KBM-7 (cell line): ENCODE measurements at regions not wholly inside any gene's neighbourhood (a gene's known extent, or its start where the extent isn't known, plus 50 kb on each side); places are given as distances from the start of the nearest gene placed in this dataset.
"Not testable (repeated sequence)": the region's sequence is repeated elsewhere in the genome, so short reads cannot be mapped to it uniquely, and the experiment has no call there.

ENCODE experiments used
- DNase-seq: peaks from one replicate; pipeline ENCODE4 v3.0.0-alpha.2; 2015
- in situ Hi-C: fragments of 300-500 bp; cut with MboI; formaldehyde crosslinking; loops from 2 replicates; pipeline ENCODE4 v1.14.3; 2020; ENCODE audit warnings: low sequenced_read_pairs, low pct_unique_long_range_greater_than_20kb, mixed read lengths

DNA sequence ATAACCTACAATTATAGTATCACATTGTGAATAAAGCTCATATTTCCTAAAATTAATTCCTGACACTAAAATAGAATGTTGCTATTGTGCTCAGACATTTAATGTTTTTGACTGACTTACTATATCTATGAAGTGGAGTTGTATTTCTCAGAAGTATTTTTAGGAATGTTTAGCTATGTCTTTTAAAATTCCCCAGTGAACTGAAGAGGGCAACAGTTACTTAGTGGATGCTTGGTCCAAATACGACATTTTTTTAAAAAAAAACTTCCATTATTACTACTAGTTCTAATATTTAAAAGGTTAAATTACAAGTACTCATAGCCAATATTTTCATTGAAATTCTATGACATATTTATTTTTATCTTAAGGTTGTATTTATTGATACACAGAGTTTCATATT is 460.2 kb downstream of the COL12A1 start:
- DNase-seq: no peak
- in situ Hi-C loops: no loop called here

DNA sequence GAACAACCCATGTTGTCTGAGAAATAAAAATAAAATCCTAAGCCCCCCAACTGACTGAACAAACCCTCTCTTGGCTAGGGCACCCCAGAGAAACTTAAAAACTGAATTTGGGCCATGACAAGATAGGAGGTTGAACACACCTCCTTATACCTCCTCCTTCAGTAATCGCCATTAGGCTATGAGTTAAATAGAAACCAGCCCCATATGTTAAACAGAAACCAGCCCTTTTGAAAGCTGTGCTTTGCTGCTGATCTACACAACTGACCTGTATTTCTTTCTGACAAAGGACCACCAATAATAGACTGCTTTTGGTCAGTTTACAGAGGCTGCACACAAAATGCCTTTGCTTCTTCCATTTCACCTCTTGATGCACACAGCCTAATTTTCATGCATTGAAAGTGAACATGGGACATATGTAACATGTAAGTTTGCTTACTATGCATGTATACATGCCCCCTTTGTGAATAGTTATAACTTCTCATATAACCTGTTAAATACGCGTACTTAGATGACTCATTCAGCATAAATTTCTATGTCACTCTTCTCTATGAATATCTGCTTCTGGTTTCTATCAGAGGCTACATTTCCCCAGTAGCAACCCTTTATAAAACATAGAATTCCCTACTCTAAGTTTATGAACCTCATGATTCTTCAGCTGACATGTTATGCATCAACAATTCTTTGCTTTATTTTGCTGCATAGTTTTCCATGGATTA is 462.9 kb downstream of the COL12A1 start:
- DNase-seq: no peak
- in situ Hi-C loops: no loop called here

- in situ Hi-C loops: no loop called here
- no peak for DNase-seq
These were observed 464.2 kb downstream of the COL12A1 start for GRCh38 chr6:74741646-74742045.

- DNase-seq: no peak
- in situ Hi-C loops: no loop called here
These were observed 470.5 kb downstream of the COL12A1 start for GRCh38 chr6:74735304-74735703.

GRCh38 chr6:74734901-74735300 is 471.0 kb downstream of the COL12A1 start:
- in situ Hi-C loops: no loop called here
- no peak for DNase-seq

GRCh38 chr6:74733830-74734620 is 471.8 kb downstream of the COL12A1 start:
- DNase-seq: no peak
- in situ Hi-C loops: no loop called here

GRCh38 chr6:74731931-74732330 is 473.9 kb downstream of the COL12A1 start:
- in situ Hi-C loops: no loop called here
- DNase-seq: no peak

- DNase-seq: no peak
- in situ Hi-C loops: no loop called here
These were observed 474.6 kb downstream of the COL12A1 start for GRCh38 chr6:74731204-74731603.

DNA sequence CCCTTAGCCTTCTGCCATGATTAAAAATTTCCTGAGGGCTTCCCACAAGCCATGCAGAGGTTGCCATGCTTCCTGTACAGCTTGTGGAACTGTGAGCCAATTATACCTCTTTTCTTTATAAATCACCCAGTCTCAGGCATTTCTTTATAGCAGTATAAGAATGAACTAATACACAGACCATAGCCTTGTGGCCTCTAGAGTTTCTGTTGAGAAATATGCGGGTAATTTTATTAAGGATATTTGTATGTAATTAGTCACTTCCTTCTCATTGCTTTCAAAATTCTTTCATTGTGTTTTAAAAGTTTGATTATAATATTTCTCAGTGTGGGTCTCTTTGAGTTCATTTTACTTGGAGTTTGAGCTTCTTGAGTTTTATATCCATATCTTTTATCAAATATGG is 484.9 kb downstream of the COL12A1 start:
- no peak for DNase-seq
- in situ Hi-C loops: no loop called here

- in situ Hi-C loops: no loop called here
- DNase-seq: no peak
These were observed 488.3 kb downstream of the COL12A1 start for GRCh38 chr6:74717591-74717990.

DNA sequence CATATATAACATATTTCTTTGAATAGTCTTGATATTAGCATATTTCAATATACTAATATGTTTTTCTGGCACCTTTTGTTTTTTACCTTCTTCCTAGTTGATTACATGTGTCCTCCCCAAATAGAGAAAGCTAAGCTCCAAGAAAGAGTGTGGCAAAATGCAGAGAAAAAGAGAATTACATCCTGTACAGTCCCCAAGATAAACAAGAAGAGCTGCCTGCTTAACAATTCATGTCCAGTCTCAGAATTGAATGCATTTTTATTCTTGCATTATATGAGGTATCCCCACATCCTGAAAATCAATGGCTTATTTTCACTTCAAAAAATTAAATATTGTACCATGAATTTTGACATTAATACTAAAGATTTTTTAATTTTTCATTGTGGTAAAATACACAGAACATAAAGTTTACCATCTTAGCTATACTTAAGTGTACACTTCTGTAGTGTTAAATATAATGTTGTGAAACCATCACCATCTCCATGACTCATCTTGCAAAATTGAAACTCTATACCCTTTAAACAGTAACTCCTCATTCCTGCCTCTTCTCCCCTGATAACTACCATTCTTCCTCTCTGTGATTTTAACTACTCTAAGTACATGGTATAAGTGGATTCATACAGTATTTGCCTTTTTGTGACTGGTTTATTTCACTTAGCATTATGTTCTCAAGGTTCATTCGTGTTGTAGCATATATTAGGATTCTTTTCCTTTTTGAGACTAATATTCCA is 490.3 kb downstream of the COL12A1 start:
- no peak for DNase-seq
- in situ Hi-C loops: no loop called here

GRCh38 chr6:74713941-74714340 is 491.9 kb downstream of the COL12A1 start:
- DNase-seq: no peak
- in situ Hi-C loops: no loop called here

DNA sequence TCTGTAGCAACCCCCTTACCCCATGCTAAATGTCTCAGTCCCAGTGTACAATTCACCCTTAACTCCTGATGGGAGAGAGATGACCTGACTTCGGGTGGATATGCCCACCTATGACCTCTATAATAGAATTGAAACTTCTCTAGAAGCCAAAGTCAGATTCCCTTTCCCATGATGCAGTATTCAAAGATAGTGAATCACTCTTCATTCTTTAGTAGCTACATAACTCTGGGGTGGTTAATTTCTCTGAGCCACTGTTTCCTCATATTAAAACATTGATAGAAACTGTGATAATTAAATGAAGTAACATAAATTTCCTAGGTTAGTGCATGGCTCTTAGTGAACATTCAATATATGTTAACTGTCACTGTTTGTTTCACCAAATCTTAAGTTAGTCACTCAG is 500.4 kb downstream of the COL12A1 start:
- in situ Hi-C loops: no loop called here
- no peak for DNase-seq

DNA sequence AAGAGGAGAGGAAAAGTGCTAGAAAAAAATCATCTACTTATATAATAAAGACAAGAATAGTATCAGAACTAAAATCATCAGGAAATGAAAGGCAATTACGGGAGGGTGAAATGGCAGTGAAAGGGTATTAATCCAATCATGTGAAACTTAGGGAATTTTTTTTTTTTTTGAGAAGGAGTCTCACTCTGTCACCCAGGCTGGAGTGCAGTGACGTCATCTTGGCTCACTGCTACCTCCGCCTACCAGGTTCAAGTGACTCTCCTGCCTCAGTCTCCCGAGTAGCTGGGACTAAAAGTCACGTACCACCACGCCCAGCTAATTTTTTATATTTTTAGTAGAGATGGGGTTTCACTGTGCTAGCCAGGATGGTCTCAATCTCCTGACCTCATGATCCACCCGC is 501.3 kb downstream of the COL12A1 start:
- in situ Hi-C loops: not testable (repeated sequence)

DNA sequence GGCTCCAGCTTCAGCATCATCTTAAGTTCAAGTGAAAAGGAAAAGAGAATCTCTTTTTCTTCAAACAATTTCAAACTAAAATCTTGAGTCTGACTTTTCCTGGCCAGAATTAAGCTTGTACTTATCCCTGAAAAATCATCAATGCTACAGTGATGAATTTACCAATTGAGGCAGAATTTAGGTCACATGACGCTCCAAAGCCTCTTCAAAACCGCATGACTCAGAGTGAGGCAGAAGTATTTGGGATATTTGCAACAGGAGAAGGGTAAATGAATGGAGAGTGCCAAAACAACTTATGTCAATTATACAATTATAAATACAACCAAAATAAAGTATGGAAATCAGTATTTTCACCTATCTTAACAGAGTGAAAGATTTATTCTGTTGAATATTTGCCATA is 515.5 kb downstream of the COL12A1 start:
- in situ Hi-C loops: no loop called here
- DNase-seq: no peak

More for the DNA sequence above, 501.3 kb downstream of the COL12A1 start:
- not testable (repeated sequence) for DNase-seq

DNA sequence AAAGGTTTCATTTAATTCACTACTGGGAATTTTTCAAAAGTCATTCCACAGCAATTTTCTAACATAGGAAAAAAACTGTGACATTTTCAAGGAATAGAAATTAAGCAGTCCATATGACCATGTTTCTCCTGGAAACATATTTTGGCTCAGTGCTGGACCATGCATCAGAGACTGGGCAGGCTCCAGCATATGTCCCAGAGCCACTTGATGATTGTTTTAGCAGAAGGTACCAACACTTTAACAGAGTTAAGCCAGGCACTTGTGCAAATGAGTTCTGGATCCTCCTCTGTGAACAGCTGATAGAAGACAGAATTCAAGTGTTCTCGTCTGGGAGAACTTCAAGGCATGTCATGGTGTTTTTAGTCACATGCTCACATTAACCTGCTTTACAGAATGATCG is 516.3 kb downstream of the COL12A1 start:
- in situ Hi-C loops: no loop called here
- no peak for DNase-seq

DNA sequence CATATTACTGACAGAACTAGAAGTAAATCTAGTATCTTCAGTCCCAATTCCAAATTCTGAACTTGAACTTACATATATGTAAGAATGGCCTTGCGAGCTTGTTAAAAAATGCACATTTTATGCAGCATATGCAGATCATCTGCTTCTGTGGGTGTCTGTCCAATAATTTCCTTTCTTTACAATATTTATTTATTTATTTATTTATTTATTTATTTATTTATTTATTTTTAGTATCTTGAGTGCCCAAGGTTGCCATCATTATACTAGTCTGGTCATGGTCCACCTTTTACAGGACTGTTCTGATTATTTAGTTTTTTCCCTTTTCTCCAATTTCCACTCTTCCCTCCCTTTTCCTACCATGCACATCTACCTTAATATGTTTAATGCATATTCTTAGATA is 528.4 kb downstream of the COL12A1 start:
- DNase-seq: no peak
- in situ Hi-C loops: no loop called here

DNA sequence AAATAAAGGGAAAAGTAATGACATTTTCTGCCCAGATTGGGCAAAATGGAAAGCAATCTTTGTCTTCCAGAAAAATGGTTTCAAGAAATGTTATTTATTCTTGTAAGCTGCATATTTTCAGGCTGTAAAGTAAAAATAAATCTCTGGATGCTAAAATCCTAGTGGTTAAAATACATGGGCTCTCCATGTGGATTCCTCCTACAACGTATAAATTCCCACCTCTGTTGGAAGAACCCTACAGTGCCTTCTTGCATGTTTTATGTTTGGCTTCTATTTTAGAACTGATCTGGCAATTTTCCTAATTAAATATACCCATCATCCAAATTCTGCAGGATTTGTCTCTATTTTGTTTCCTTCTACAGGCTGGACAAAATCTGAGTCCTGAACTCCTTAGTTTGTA is 528.9 kb downstream of the COL12A1 start:
- in situ Hi-C loops: no loop called here
- no peak for DNase-seq

- in situ Hi-C loops: no loop called here
- no peak for DNase-seq
These were observed 531.5 kb downstream of the COL12A1 start for GRCh38 chr6:74674377-74674776.

- in situ Hi-C loops: no loop called here
- no peak for DNase-seq
These were observed 534.3 kb downstream of the COL12A1 start for GRCh38 chr6:74671558-74672025.
